Subcutaneous abdominal adipose tissue (tissue), 5 donors: ENCODE measurements at regions not wholly inside any gene's neighbourhood (a gene's known extent, or its start where the extent isn't known, plus 50 kb on each side); places are given as distances from the start of the nearest gene placed in this dataset.

Experiments
- H3K27ac ChIP-seq: one replicate; pipeline ENCODE4 v1.7.0; 2013; ENCODE audit warnings: low read depth, mild to moderate bottlenecking, inconsistent platforms, low read length, moderate library complexity
- H3K27me3 ChIP-seq, 5 donors: one replicate each; pipeline ENCODE4 v1.7.0; 2013; ENCODE audit warnings: low read length in 5 of 5, inconsistent platforms in 1 of 5; ENCODE audit not compliant: control insufficient read depth in 5 of 5, insufficient read depth in 4 of 5
- H3K36me3 ChIP-seq, 5 donors: one replicate each; pipeline ENCODE4 v1.7.0; 2013; ENCODE audit warnings: low read length in 5 of 5; ENCODE audit not compliant: control insufficient read depth in 5 of 5, insufficient read depth in 5 of 5
- H3K4me1 ChIP-seq, 5 donors: one replicate each; pipeline ENCODE4 v1.7.0; 2013; ENCODE audit warnings: low read length in 5 of 5, mild to moderate bottlenecking in 3 of 5, moderate library complexity in 1 of 5; ENCODE audit not compliant: control insufficient read depth in 5 of 5, insufficient read depth in 5 of 5
- H3K4me3 ChIP-seq, 5 donors: one replicate each; pipeline ENCODE4 v1.7.0; 2013; ENCODE audit warnings: low read length in 5 of 5, low read depth in 1 of 5
- H3K9ac ChIP-seq, 5 donors: one replicate each; pipeline ENCODE4 v1.7.0; 2013; ENCODE audit warnings: low read length in 5 of 5, mild to moderate bottlenecking in 4 of 5, moderate library complexity in 3 of 5
- H3K9me3 ChIP-seq, 5 donors: one replicate each; pipeline ENCODE4 v1.7.0; 2013; ENCODE audit warnings: low read length in 5 of 5; ENCODE audit not compliant: control insufficient read depth in 5 of 5
- donor health status: healthy.
- donor health status: healthy.
- donor health status: healthy.
- donor health status: healthy.
- donor health status: healthy.

DNA sequence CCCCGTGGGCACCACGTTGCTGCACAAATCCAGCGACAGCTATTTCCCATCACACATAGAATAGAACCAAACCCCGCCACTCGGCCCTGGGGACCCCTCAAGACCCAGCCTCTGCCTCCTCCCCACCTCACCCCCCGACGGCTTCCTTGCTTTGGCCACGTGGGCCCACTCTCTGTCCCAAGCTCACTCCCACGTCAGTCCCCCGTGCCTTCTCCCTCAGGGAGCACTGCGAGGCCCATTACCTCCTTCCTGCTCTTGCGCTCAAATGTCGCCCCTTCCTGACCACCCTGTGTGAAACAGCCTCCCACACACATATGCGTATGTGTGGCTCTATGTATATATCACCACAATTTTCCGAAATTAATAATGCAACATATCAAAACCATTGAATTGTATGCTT is 239.7 kb downstream of the SH3BP4 start:
- Histone ChIP-seq H3K27ac (no peak overlapping the region), H3K9ac (no peak overlapping the region), H3K36me3 (no peaks in the 10 kb centered on the region), H3K27me3 (peaks cover 0 to 7% (median 4%) of the 10 kb centered on the region in 5 donors), H3K9me3 (no peaks in the 10 kb centered on the region), H3K4me1 (peaks cover 0 to 6% (median 4%) of the 10 kb centered on the region in 5 donors), H3K4me3 (peak overlapping the region in 1 of 5 donors; percentile 19)

DNA sequence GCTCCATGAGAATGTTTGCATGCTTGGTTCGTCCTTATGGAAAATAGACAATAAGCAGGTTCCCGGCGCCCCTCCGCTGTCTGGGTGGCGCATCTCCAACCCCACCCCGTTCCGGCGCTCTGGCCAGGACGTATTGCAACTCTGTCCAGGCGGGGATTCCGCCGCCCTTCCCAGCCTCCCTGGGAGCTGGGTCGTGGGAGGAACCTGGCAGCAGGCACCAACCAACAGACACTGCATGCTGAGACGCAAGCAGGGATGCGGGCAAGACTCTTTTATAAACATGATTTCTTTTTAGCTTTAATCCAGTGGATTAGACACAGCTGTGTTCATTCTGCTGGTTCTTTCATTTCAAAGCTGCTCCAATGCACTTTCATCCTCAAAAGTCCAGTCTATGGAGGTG is 240.2 kb downstream of the SH3BP4 start:
- Histone ChIP-seq H3K9me3 (no peaks in the 10 kb centered on the region), H3K36me3 (no peaks in the 10 kb centered on the region), H3K4me1 (peaks cover 0 to 6% (median 4%) of the 10 kb centered on the region in 5 donors), H3K9ac (no peak overlapping the region), H3K27ac (no peak overlapping the region), H3K4me3 (peak overlapping the region in 1 of 5 donors; percentile 19), H3K27me3 (peaks cover 0 to 7% (median 4%) of the 10 kb centered on the region in 5 donors)

DNA sequence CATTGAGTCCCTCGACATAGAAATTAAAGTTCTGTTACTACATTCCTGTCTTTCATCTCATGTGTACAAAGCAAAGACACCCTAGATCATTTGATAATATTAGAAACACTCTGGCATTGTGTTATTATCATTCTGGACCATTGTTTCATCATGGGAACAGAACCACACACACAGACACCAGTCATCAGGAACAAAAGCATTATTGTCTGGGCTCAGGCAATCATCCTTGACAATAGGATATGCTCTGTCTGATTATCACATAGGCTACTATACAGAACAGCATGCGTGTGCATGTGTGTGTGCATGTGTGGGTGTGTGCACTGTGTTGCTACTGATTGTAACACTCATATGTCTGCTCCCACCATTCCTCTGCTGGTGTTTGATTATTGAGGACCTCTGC is 242.5 kb downstream of the SH3BP4 start:
- no peaks in the 10 kb centered on the region for H3K9me3 ChIP-seq
- H3K36me3 ChIP-seq = no peaks in the 10 kb centered on the region
- H3K27me3 ChIP-seq = peaks cover 0 to 7% (median 4%) of the 10 kb centered on the region in 5 donors
- H3K9ac ChIP-seq = no peak overlapping the region
- peaks cover 0 to 6% (median 4%) of the 10 kb centered on the region in 5 donors for H3K4me1 ChIP-seq
- H3K4me3 ChIP-seq = no peak overlapping the region
- H3K27ac ChIP-seq = no peak overlapping the region

DNA sequence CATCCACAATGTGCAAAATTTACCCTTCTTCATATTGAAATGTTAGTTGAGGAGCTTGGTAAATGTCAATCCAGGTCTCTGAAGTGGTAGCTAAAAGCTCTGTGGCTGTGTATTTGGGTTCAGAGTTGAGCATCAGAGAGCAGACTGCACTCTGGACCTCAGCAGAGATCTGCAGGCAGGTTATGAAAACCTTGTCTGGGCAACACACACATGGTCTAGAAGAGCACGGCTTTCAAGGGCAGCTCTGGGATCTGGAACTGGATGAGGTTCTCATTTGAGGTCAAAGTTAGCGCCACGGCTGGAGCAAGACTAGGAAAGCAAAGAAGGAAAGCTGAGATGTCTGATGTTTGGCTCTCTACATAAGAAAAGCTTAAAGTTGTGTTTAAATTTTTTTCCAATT is 243.0 kb downstream of the SH3BP4 start:
- no peak overlapping the region for H3K27ac ChIP-seq
- peaks cover 0 to 7% (median 4%) of the 10 kb centered on the region in 5 donors for H3K27me3 ChIP-seq
- no peaks in the 10 kb centered on the region for H3K36me3 ChIP-seq
- H3K9ac ChIP-seq = no peak overlapping the region
- H3K4me1 ChIP-seq = peaks cover 0 to 6% (median 4%) of the 10 kb centered on the region in 5 donors
- no peaks in the 10 kb centered on the region for H3K9me3 ChIP-seq
- no peak overlapping the region for H3K4me3 ChIP-seq

DNA sequence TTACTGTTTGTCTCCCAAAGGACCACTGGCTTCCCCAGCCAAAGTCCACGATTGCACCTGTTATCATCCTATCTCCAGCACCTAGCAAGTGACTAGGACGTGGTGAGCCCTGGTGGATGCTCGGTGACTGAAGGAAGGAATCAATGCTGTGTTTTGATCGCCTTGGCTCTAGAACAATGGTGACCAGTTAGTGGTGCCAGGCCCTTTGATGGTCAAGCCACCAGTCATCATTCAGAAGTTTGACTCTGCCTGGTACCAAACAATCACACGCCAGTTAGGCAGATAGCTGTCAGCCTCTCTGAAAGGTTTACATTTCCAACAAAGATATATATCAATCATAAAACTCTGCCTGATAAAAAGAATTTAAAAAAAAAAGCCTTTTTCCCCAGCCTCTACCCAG is 244.1 kb downstream of the SH3BP4 start:
- Histone ChIP-seq H3K27me3 (peaks cover 0 to 5% (median 4%) of the 10 kb centered on the region in 5 donors), H3K4me3 (no peak overlapping the region), H3K9me3 (no peaks in the 10 kb centered on the region), H3K4me1 (peaks cover 0 to 6% (median 4%) of the 10 kb centered on the region in 5 donors), H3K27ac (no peak overlapping the region), H3K36me3 (no peaks in the 10 kb centered on the region), H3K9ac (no peak overlapping the region)

GRCh38 chr2:235199128-235199527 is 247.3 kb downstream of the SH3BP4 start:
- Histone ChIP-seq H3K4me1 (no peaks in the 10 kb centered on the region), H3K27ac (no peak overlapping the region), H3K9me3 (peaks cover 0 to under 1% (median 0%) of the 10 kb centered on the region in 5 donors), H3K9ac (no peak overlapping the region), H3K4me3 (no peak overlapping the region), H3K27me3 (peaks cover 0 to 11% (median 0%) of the 10 kb centered on the region in 5 donors), H3K36me3 (no peaks in the 10 kb centered on the region)

DNA sequence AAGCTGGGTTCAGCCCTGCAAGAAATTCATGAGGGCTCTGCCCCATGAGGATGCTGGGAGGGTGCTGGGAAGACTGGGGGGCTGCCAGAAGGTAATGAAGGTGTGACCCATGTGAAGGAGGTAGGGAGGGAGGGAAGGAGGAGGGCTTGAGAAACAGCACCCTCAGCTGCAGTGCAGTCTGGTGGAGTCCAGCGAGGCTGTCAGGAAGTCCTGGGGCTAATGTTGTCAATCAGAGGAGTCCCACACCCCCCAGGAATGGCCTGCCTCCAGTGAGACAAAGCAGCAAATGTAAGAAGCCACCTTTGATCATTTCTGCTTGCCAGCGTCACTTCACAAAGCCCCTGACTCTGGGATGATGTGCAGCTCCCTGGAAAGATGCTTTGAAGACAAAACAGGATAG is 248.4 kb downstream of the SH3BP4 start:
- H3K27ac ChIP-seq = no peak overlapping the region
- H3K4me3 ChIP-seq = no peak overlapping the region
- no peaks in the 10 kb centered on the region for H3K4me1 ChIP-seq
- H3K9me3 ChIP-seq = peaks cover 0 to 4% (median 0%) of the 10 kb centered on the region in 5 donors
- H3K36me3 ChIP-seq = no peaks in the 10 kb centered on the region
- no peak overlapping the region for H3K9ac ChIP-seq
- peaks cover 0 to 13% (median 0%) of the 10 kb centered on the region in 5 donors for H3K27me3 ChIP-seq

- H3K27me3 ChIP-seq = peaks cover 0 to 12% (median 3%) of the 10 kb centered on the region in 5 donors
- H3K9ac ChIP-seq = no peak overlapping the region
- no peaks in the 10 kb centered on the region for H3K36me3 ChIP-seq
- peaks cover 0 to 4% (median 0%) of the 10 kb centered on the region in 5 donors for H3K9me3 ChIP-seq
- no peaks in the 10 kb centered on the region for H3K4me1 ChIP-seq
- no peak overlapping the region for H3K4me3 ChIP-seq
- H3K27ac ChIP-seq = no peak overlapping the region
Measured at GRCh38 chr2:235201756-235202155, 249.9 kb downstream of the SH3BP4 start.

DNA sequence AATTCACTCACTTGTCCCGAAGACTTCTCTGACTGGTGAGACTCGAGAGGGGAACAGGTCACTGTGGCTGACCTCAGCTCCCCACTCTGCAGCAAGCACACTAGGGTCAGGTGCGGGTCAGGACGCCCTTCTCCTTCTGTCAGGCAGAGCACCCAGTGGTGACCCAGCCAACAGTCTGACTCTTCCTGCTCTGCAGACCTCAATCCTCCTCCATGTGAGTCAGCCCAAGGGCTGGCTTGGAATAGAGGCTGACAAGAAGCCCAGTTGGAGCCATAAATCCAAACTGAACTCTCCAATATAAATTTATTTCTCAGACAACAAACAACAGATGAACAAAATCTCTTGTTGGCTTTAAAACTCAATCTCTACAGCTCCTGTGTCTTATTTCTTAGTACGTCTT is 253.1 kb downstream of the SH3BP4 start:
- no peaks in the 10 kb centered on the region for H3K36me3 ChIP-seq
- no peak overlapping the region for H3K4me3 ChIP-seq
- H3K9me3 ChIP-seq = peaks cover 0 to 4% (median 0%) of the 10 kb centered on the region in 5 donors
- no peaks in the 10 kb centered on the region for H3K4me1 ChIP-seq
- no peak overlapping the region for H3K27ac ChIP-seq
- H3K9ac ChIP-seq = no peak overlapping the region
- peaks cover 0 to 17% (median 6%) of the 10 kb centered on the region in 5 donors for H3K27me3 ChIP-seq

DNA sequence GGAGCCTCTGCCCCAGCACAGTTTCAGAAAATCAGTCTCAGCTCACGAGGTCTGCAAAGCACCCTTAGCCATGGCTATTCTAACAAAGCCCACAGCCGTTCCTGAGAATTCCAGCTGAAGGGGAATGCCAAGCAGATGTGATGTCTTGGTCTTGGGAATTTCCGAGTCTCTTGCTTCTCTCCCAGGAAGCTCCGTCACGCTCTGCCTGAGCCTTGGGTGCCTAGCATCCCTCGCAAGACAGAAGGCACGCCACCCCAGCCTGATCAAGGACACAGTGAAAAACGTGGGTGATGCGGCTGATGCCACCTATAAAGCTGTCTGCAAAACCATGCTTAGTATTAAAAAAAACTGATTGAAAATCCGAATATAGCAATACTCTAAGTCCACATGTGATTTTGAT is 254.6 kb downstream of the SH3BP4 start:
- H3K9me3 ChIP-seq = peaks cover 0 to 4% (median 0%) of the 10 kb centered on the region in 5 donors
- no peak overlapping the region for H3K9ac ChIP-seq
- no peaks in the 10 kb centered on the region for H3K4me1 ChIP-seq
- no peak overlapping the region for H3K27ac ChIP-seq
- H3K27me3 ChIP-seq = peaks cover 0 to 17% (median 6%) of the 10 kb centered on the region in 5 donors
- no peaks in the 10 kb centered on the region for H3K36me3 ChIP-seq
- no peak overlapping the region for H3K4me3 ChIP-seq
